ENCODE measurements at regions not wholly inside any gene's neighbourhood (a gene's known extent, or its start where the extent isn't known, plus 50 kb on each side); places are given as distances from the start of the nearest gene placed in this dataset.

- TF ChIP-seq, protein P1, sequence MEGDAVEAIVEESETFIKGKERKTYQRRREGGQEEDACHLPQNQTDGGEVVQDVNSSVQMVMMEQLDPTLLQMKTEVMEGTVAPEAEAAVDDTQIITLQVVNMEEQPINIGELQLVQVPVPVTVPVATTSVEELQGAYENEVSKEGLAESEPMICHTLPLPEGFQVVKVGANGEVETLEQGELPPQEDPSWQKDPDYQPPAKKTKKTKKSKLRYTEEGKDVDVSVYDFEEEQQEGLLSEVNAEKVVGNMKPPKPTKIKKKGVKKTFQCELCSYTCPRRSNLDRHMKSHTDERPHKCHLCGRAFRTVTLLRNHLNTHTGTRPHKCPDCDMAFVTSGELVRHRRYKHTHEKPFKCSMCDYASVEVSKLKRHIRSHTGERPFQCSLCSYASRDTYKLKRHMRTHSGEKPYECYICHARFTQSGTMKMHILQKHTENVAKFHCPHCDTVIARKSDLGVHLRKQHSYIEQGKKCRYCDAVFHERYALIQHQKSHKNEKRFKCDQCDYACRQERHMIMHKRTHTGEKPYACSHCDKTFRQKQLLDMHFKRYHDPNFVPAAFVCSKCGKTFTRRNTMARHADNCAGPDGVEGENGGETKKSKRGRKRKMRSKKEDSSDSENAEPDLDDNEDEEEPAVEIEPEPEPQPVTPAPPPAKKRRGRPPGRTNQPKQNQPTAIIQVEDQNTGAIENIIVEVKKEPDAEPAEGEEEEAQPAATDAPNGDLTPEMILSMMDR (IDR thresholded peaks at IDR 0.05) = no peak
- no peak for TF ChIP-seq POLR2A (IDR thresholded peaks at IDR 0.05)
- no peak for TF ChIP-seq POLR2AphosphoS5 (IDR thresholded peaks at IDR 0.05; ENCODE audit: insufficient read depth in 1 of 2, low read depth in 1 of 2)
These were observed 65.1 kb upstream of the ID3 start for GRCh38 chr1:23624440-23624839.

Measured in vagina (tissue), 2 donors.